ENCODE measurements at regions not wholly inside any gene's neighbourhood (a gene's known extent, or its start where the extent isn't known, plus 50 kb on each side); places are given as distances from the start of the nearest gene placed in this dataset.

- TF ChIP-seq, protein P1, sequence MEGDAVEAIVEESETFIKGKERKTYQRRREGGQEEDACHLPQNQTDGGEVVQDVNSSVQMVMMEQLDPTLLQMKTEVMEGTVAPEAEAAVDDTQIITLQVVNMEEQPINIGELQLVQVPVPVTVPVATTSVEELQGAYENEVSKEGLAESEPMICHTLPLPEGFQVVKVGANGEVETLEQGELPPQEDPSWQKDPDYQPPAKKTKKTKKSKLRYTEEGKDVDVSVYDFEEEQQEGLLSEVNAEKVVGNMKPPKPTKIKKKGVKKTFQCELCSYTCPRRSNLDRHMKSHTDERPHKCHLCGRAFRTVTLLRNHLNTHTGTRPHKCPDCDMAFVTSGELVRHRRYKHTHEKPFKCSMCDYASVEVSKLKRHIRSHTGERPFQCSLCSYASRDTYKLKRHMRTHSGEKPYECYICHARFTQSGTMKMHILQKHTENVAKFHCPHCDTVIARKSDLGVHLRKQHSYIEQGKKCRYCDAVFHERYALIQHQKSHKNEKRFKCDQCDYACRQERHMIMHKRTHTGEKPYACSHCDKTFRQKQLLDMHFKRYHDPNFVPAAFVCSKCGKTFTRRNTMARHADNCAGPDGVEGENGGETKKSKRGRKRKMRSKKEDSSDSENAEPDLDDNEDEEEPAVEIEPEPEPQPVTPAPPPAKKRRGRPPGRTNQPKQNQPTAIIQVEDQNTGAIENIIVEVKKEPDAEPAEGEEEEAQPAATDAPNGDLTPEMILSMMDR (conservative IDR thresholded peaks at IDR 0.05 in 1 of 2, IDR thresholded peaks at IDR 0.05 in 1 of 2; ENCODE audit: extremely low read depth in 1 of 2, insufficient read depth in 1 of 2, low read depth in 1 of 2, low read length in 2 of 2), result no peak
- TF ChIP-seq EZH2 (IDR thresholded peaks at IDR 0.05; ENCODE audit: borderline replicate concordance, low read length), result no peak
These were observed 1009.1 kb upstream of the IGFBP7 start for GRCh38 chr4:58119298-58119697.
